Fibroblast of skin of scalp (primary cell): ENCODE measurements at regions not wholly inside any gene's neighbourhood (a gene's known extent, or its start where the extent isn't known, plus 50 kb on each side); places are given as distances from the start of the nearest gene placed in this dataset.
A peak's percentile ranks its signal among the peaks of the same experiment; 100 is the strongest.

Experiments
- DNase-seq: peaks from one replicate; pipeline ENCODE4 v3.0.0-alpha.2; 2013

DNA sequence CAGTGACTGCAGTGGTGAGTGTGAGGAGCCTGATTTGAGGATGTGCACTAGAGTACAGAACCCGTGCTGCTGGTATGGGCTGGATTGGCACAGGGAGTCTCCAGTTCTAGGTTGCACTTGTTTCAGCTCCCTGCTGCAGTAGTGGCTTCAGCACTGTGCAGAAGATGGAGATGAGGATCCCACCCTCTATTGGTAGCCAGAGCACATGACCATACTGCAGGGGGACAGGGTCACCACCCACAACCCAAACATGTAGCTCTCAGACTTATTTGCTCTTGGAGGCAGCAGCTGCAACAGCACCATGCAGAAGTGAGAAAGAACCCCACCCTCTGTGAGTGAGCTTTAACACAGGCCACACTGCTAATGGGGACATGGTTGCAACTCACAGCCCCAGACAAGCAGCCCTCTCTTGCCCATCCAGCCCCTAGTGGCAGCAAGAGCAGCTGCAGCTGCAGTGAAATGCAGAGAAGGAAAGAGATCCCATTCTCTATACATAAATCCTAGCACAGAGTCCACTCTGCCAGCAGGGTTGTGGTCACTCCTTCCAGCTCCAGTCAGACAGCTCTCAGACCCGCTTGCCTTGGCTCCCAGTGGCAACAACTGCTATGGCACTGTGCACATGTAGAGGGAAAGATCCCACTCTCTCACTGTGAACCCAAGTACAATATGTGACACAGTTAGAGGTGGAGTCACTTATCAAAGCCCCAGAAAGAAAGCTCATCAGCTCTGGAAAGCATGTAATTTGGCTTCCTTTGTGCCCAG, 51.4 kb upstream of the SCIN start:
- DNase-seq: peak; percentile 4

DNA sequence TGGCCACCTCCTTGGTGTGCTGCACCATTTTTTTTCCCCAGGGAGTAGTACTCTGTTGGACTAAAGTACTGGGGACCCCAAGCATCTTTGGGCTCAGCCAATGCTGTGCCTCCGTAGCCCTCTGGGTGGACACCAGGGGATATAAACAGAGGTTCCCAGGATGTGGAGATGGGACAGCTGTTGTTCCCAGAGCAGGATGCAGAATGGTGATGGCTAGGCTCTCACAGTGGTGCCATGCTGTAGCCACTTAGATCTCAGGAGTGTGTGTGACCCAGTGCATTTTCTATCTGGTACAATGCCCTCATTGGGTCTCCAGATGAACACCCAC, 50.9 kb upstream of the SCIN start:
- DNase-seq: no peak
